ENCODE measurements at regions not wholly inside any gene's neighbourhood (a gene's known extent, or its start where the extent isn't known, plus 50 kb on each side); places are given as distances from the start of the nearest gene placed in this dataset.

GRCh38 chr4:3649491-3649890 lies 116.7 kb upstream of the ADRA2C start:
- TF ChIP-seq CTCF (IDR thresholded peaks at IDR 0.05; ENCODE audit: extremely low read depth in 1 of 2, insufficient read depth in 1 of 2, low read depth in 1 of 2, low read length in 2 of 2) (no peak), EZH2 (IDR thresholded peaks at IDR 0.05; ENCODE audit: borderline replicate concordance, low read depth, low read length, severe bottlenecking) (no peak)

Data from endothelial cell of umbilical vein (primary cell).